Neural cell (in vitro differentiated cells): ENCODE measurements at regions not wholly inside any gene's neighbourhood (a gene's known extent, or its start where the extent isn't known, plus 50 kb on each side); places are given as distances from the start of the nearest gene placed in this dataset.

Experiments
- H2AFZ ChIP-seq: fragments of 200-600, 300-800 bp; sonication (generic), shearing (Covaris generic); 2 replicates; pipeline ENCODE4 v1.6.0; 2014; ENCODE audit warnings: low read depth, mild to moderate bottlenecking, antibody characterized with exemption, low read length, moderate library complexity
- H3F3A ChIP-seq: fragments of 200-600 bp; shearing (Covaris generic); 2 replicates; pipeline ENCODE4 v1.6.1; 2016; ENCODE audit warnings: mild to moderate bottlenecking, moderate library complexity, mixed read lengths, antibody characterized with exemption, low read length; ENCODE audit not compliant: insufficient read depth, poor library complexity, severe bottlenecking
- H3K27ac ChIP-seq: fragments of 200-600, 300-800 bp; sonication (generic), shearing (Covaris generic); 2 replicates; pipeline ENCODE4 v1.5.1; 2014; ENCODE audit warnings: mild to moderate bottlenecking, low read length, moderate library complexity
- H3K27me3 ChIP-seq: fragments of 300-800, 200-600 bp; sonication (generic), shearing (Covaris generic); 2 replicates; pipeline ENCODE4 v1.6.0; 2014; ENCODE audit warnings: mild to moderate bottlenecking, low read depth, low read length, moderate library complexity; ENCODE audit not compliant: insufficient read depth
- H3K36me3 ChIP-seq: fragments of 300-800, 200-600 bp; sonication (generic), shearing (Covaris generic); 2 replicates; pipeline ENCODE4 v1.5.1; 2014; ENCODE audit warnings: mild to moderate bottlenecking, antibody characterized with exemption, low read length, moderate library complexity; ENCODE audit not compliant: insufficient read depth
- H3K4me2 ChIP-seq: fragments of 300-800, 200-600 bp; sonication (generic), shearing (Covaris generic); 2 replicates; pipeline ENCODE4 v1.6.0; 2014; ENCODE audit warnings: mild to moderate bottlenecking, low read length
- H3K4me3 ChIP-seq: fragments of 300-800, 200-600 bp; sonication (generic), shearing (Covaris generic); 2 replicates; pipeline ENCODE4 v1.5.1; 2014; ENCODE audit warnings: mild to moderate bottlenecking, low read length, moderate library complexity
- H3K79me2 ChIP-seq: fragments of 200-600 bp; shearing (Covaris generic); replicated peaks from 2 replicates; pipeline ENCODE4 v1.6.0; 2014; ENCODE audit warnings: mild to moderate bottlenecking, low read length, moderate library complexity; ENCODE audit not compliant: insufficient read depth
- H3K9ac ChIP-seq: fragments of 300-800, 200-600 bp; sonication (generic), shearing (Covaris generic); 2 replicates; pipeline ENCODE4 v1.6.1; 2016; ENCODE audit warnings: mild to moderate bottlenecking, low read length, mixed read lengths
- H3K9me2 ChIP-seq: fragments of 200-600 bp; shearing (Covaris generic); 2 replicates; pipeline ENCODE4 v1.6.1; 2016; ENCODE audit warnings: mild to moderate bottlenecking, low read length, mixed read lengths; ENCODE audit not compliant: insufficient read depth
- H3K9me3 ChIP-seq: fragments of 200-600, 300-800 bp; sonication (generic), shearing (Covaris generic); 2 replicates; pipeline ENCODE4 v1.6.1; 2016; ENCODE audit warnings: mild to moderate bottlenecking, mixed run types, low read length, moderate library complexity, mixed read lengths
- H4K20me1 ChIP-seq: fragments of 200-600 bp; shearing (Covaris generic); 2 replicates; pipeline ENCODE4 v1.6.1; 2016; ENCODE audit warnings: mild to moderate bottlenecking, mixed run types; ENCODE audit not compliant: insufficient read depth
- EP300 ChIP-seq: fragments of 450-650 bp; conservative IDR thresholded peaks from 2 replicates; pipeline ENCODE4 v1.6.1; 2014; ENCODE audit warnings: antibody characterized with exemption, mild to moderate bottlenecking, moderate library complexity; ENCODE audit not compliant: poor library complexity, severe bottlenecking
- EZH2 ChIP-seq: fragments of 200-600, 300-800 bp; shearing (Covaris generic), sonication (generic); IDR thresholded peaks from 2 replicates; pipeline ENCODE4 v1.6.1; 2014; ENCODE audit warnings: antibody characterized with exemption, low read length, borderline replicate concordance, mild to moderate bottlenecking; ENCODE audit not compliant: insufficient read depth, poor library complexity, severe bottlenecking
- MXI1 ChIP-seq: fragments of 450-650 bp; conservative IDR thresholded peaks from 2 replicates; pipeline ENCODE4 v1.6.1; 2014; ENCODE audit warnings: antibody characterized with exemption, mild to moderate bottlenecking; ENCODE audit not compliant: poor library complexity, severe bottlenecking
- POLR2AphosphoS5 ChIP-seq: IDR thresholded peaks from 2 replicates; pipeline ENCODE4 v1.6.1; 2012
- RAD21 ChIP-seq: fragments of 450-650 bp; conservative IDR thresholded peaks from 2 replicates; pipeline ENCODE4 v1.6.1; 2014; ENCODE audit warnings: antibody characterized with exemption, mild to moderate bottlenecking, moderate library complexity
- SMC3 ChIP-seq: fragments of 450-650 bp; conservative IDR thresholded peaks from 2 replicates; pipeline ENCODE4 v1.6.1; 2014; ENCODE audit warnings: antibody characterized with exemption, mild to moderate bottlenecking, moderate library complexity; ENCODE audit not compliant: poor library complexity
- TAF1 ChIP-seq: IDR thresholded peaks from 2 replicates; pipeline ENCODE4 v1.6.1; 2012; ENCODE audit warnings: low read depth
- TF ChIP-seq, protein P1 (sequence below): fragments of 450-650 bp; IDR thresholded peaks from 2 replicates; pipeline ENCODE4 v1.5.1; 2014; ENCODE audit warnings: antibody characterized with exemption, mild to moderate bottlenecking, moderate library complexity; ENCODE audit not compliant: poor library complexity, severe bottlenecking
- TF ChIP-seq, protein P2 (sequence below): IDR thresholded peaks from 2 replicates; pipeline ENCODE4 v1.6.1; 2012; ENCODE audit warnings: borderline replicate concordance

DNA sequence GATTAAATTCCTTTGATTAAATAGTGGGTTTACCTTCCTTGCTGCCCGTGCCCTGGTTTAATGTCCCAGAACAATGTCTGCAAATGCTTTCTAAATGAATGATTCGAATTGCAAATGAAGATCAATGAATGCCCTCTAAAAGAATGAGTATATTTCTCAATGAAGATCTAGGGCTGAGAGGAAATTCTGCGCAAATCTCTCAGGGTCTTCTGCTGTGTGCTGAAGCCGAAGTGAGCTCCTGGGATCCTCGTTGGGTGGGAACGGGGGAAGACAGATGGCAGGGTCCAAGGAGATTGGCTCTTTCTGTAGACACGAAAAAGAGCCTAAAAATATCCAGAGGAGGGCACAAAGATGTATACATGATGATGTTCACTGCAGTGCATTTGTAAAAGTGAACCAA, 224.8 kb downstream of the STIM2 start:
- TF ChIP-seq, protein P1, sequence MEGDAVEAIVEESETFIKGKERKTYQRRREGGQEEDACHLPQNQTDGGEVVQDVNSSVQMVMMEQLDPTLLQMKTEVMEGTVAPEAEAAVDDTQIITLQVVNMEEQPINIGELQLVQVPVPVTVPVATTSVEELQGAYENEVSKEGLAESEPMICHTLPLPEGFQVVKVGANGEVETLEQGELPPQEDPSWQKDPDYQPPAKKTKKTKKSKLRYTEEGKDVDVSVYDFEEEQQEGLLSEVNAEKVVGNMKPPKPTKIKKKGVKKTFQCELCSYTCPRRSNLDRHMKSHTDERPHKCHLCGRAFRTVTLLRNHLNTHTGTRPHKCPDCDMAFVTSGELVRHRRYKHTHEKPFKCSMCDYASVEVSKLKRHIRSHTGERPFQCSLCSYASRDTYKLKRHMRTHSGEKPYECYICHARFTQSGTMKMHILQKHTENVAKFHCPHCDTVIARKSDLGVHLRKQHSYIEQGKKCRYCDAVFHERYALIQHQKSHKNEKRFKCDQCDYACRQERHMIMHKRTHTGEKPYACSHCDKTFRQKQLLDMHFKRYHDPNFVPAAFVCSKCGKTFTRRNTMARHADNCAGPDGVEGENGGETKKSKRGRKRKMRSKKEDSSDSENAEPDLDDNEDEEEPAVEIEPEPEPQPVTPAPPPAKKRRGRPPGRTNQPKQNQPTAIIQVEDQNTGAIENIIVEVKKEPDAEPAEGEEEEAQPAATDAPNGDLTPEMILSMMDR: no peak
- TF ChIP-seq MXI1: no peak
- no peak for TF ChIP-seq EP300
- H3K27me3 ChIP-seq: no peaks in the 10 kb centered on the region
- H3K9ac ChIP-seq: peak overlapping the region; percentile 58
- no peaks in the 10 kb centered on the region for H3K79me2 ChIP-seq
- H3K4me3 ChIP-seq: peak overlapping the region; percentile 66
- H2AFZ ChIP-seq: peak overlapping the region; percentile 51
- no peaks in the 10 kb centered on the region for H3F3A ChIP-seq
- no peaks in the 10 kb centered on the region for H3K9me3 ChIP-seq
- H3K27ac ChIP-seq: peak overlapping the region; percentile 60
- H4K20me1 ChIP-seq: no peaks in the 10 kb centered on the region
- peak overlapping the region; percentile 76 for H3K4me2 ChIP-seq
- no peaks in the 10 kb centered on the region for H3K36me3 ChIP-seq
- H3K9me2 ChIP-seq: no peaks in the 10 kb centered on the region

DNA sequence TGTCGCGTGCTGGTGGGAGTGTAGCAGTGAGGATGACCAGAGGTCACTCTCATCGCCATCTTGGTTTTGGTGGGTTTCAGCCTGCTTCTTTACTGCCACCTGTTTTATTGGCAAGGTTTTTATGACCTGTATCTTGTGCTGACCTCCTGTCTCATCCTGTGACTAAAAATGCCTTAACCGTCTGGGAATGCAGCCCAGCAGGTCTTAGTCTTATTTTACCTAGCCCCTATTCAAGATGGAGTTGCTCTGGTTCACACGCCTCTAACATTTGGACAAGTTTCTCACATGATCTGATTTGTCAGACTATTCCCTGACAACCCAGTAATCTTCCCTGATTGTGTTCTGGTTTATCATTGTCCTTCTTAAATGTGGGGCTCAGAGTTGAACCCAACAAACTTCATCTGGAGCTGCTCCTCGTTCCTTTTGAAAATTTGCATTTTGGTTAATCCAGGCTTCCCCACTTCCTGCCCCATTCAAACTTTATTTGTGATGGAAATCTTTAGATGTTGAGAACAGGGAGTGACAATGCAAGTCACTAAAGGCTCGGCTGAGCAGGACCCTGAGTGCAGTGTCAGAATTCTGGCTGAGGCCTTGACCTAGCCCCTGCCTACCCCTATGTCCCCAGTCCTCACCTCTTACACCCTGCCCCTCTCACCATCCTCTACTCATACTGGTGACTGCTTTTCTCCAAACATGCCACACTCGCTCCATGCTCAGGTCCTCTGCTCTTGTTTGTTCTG, 226.8 kb downstream of the STIM2 start:
- Histone ChIP-seq H3F3A (no peaks in the 10 kb centered on the region), H3K4me3 (no peak overlapping the region), H2AFZ (no peak overlapping the region), H3K79me2 (no peaks in the 10 kb centered on the region), H4K20me1 (no peaks in the 10 kb centered on the region), H3K27me3 (no peaks in the 10 kb centered on the region), H3K9me3 (no peaks in the 10 kb centered on the region), H3K9ac (no peak overlapping the region), H3K27ac (no peak overlapping the region), H3K36me3 (no peaks in the 10 kb centered on the region), H3K4me2 (no peak overlapping the region), H3K9me2 (no peaks in the 10 kb centered on the region)
- TF ChIP-seq EZH2: no peak

DNA sequence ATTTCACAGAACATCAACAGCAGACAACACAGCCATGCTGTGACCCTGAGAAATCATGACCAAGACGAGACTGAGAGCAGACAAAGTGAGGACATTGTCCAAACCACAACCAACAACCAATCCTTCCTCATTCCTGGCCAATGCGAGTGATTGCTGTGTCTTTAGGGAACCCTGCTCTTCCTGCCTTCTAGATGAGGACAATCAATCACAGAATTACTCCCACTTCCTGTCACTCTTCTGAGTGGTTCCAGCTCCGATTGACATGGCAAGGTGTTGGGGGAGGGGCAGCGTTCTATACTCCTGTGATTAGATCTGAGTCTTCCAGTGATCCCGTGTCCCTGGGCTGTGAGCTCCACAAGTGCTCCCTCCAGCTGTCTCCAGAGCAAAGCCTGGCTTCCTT, 227.8 kb downstream of the STIM2 start:
- Histone ChIP-seq H3K4me3 (no peak overlapping the region), H3K27me3 (no peaks in the 10 kb centered on the region), H3K27ac (no peak overlapping the region), H2AFZ (no peak overlapping the region), H3K4me2 (no peak overlapping the region), H3K9me3 (no peaks in the 10 kb centered on the region), H3K9me2 (no peaks in the 10 kb centered on the region), H4K20me1 (no peaks in the 10 kb centered on the region), H3K79me2 (no peaks in the 10 kb centered on the region), H3F3A (no peaks in the 10 kb centered on the region), H3K36me3 (no peaks in the 10 kb centered on the region), H3K9ac (no peak overlapping the region)
- TF ChIP-seq, protein P2, sequence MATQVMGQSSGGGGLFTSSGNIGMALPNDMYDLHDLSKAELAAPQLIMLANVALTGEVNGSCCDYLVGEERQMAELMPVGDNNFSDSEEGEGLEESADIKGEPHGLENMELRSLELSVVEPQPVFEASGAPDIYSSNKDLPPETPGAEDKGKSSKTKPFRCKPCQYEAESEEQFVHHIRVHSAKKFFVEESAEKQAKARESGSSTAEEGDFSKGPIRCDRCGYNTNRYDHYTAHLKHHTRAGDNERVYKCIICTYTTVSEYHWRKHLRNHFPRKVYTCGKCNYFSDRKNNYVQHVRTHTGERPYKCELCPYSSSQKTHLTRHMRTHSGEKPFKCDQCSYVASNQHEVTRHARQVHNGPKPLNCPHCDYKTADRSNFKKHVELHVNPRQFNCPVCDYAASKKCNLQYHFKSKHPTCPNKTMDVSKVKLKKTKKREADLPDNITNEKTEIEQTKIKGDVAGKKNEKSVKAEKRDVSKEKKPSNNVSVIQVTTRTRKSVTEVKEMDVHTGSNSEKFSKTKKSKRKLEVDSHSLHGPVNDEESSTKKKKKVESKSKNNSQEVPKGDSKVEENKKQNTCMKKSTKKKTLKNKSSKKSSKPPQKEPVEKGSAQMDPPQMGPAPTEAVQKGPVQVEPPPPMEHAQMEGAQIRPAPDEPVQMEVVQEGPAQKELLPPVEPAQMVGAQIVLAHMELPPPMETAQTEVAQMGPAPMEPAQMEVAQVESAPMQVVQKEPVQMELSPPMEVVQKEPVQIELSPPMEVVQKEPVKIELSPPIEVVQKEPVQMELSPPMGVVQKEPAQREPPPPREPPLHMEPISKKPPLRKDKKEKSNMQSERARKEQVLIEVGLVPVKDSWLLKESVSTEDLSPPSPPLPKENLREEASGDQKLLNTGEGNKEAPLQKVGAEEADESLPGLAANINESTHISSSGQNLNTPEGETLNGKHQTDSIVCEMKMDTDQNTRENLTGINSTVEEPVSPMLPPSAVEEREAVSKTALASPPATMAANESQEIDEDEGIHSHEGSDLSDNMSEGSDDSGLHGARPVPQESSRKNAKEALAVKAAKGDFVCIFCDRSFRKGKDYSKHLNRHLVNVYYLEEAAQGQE: no peak
- TF ChIP-seq EZH2 (no peak), MXI1 (no peak), RAD21 (no peak), EP300 (no peak), SMC3 (no peak), POLR2AphosphoS5 (no peak), TAF1 (no peak)
- TF ChIP-seq, protein P1: no peak
